ENCODE measurements at regions not wholly inside any gene's neighbourhood (a gene's known extent, or its start where the extent isn't known, plus 50 kb on each side); places are given as distances from the start of the nearest gene placed in this dataset.
"Not testable (repeated sequence)": the region's sequence is repeated elsewhere in the genome, so short reads cannot be mapped to it uniquely, and the experiment has no call there.

- H3K4me1 ChIP-seq (ENCODE audit: insufficient read depth) = peaks cover 37% of the 10 kb centered on the region
- no peaks in the 10 kb centered on the region for H3K36me3 ChIP-seq (ENCODE audit: low read depth)
- no peak overlapping the region for H3K9ac ChIP-seq
- H3K9me3 ChIP-seq (ENCODE audit: low read depth) = no peaks in the 10 kb centered on the region
- peak; percentile 26 for DNase-seq
- H3K27ac ChIP-seq = peak overlapping the region; percentile 75
- TF ChIP-seq EZH2phosphoT487 (IDR thresholded peaks at IDR 0.05; ENCODE audit: insufficient read depth, low read depth) (no peak), EZH2 (IDR thresholded peaks at IDR 0.05; ENCODE audit: insufficient read depth, poor library complexity, severe bottlenecking) (no peak)
- in situ Hi-C loops (cut with MboI) = no loop called here
- no peaks in the 10 kb centered on the region for H3K9me2 ChIP-seq (ENCODE audit: insufficient read depth)
- H3K4me3 ChIP-seq = no peak overlapping the region
- H3K4me2 ChIP-seq (ENCODE audit: unreplicated experiment) = peak overlapping the region; percentile 47
- no peaks in the 10 kb centered on the region for H4K20me1 ChIP-seq (ENCODE audit: insufficient read depth)
- peak overlapping the region; percentile 61 for H2AFZ ChIP-seq
- H3F3A ChIP-seq (ENCODE audit: insufficient read depth) = peaks cover 37% of the 10 kb centered on the region
- no peaks in the 10 kb centered on the region for H3K27me3 ChIP-seq (replicated peaks; ENCODE audit: insufficient read depth)
- no peaks in the 10 kb centered on the region for H3K79me2 ChIP-seq (ENCODE audit: insufficient read depth)
- 94 to 96% methylated on average over 13 of the region's 13 CpGs for WGBS, 2 experiments (ENCODE audit: low coverage in 1 of 2, low lambda C conversion rate in 2 of 2, missing lambda C conversion rate in 2 of 2)
Observed at GRCh38 chr20:53654932-53655624, 61.4 kb upstream of the ZNF217 start.

GRCh38 chr20:53654521-53654920, 60.9 kb upstream of the ZNF217 start:
- H3K27me3 ChIP-seq (replicated peaks; ENCODE audit: insufficient read depth); H3K9me3 ChIP-seq (ENCODE audit: low read depth); H2AFZ ChIP-seq; H3K79me2 ChIP-seq (ENCODE audit: insufficient read depth); H3K36me3 ChIP-seq (ENCODE audit: low read depth); H3K27ac ChIP-seq; H3K9me2 ChIP-seq (ENCODE audit: insufficient read depth); H3K4me2 ChIP-seq (ENCODE audit: unreplicated experiment); in situ Hi-C loops (cut with MboI); H3K4me3 ChIP-seq; DNase-seq; H3K9ac ChIP-seq; H4K20me1 ChIP-seq (ENCODE audit: insufficient read depth): not testable (repeated sequence)
- WGBS, 2 experiments (ENCODE audit: low coverage in 1 of 2, low lambda C conversion rate in 2 of 2, missing lambda C conversion rate in 2 of 2) = 97 to 99% methylated on average over 8 of the region's 8 CpGs
- Histone ChIP-seq H3K4me1 (ENCODE audit: insufficient read depth) (peaks cover 33% of the 10 kb centered on the region), H3F3A (ENCODE audit: insufficient read depth) (peaks cover 37% of the 10 kb centered on the region)

DNA sequence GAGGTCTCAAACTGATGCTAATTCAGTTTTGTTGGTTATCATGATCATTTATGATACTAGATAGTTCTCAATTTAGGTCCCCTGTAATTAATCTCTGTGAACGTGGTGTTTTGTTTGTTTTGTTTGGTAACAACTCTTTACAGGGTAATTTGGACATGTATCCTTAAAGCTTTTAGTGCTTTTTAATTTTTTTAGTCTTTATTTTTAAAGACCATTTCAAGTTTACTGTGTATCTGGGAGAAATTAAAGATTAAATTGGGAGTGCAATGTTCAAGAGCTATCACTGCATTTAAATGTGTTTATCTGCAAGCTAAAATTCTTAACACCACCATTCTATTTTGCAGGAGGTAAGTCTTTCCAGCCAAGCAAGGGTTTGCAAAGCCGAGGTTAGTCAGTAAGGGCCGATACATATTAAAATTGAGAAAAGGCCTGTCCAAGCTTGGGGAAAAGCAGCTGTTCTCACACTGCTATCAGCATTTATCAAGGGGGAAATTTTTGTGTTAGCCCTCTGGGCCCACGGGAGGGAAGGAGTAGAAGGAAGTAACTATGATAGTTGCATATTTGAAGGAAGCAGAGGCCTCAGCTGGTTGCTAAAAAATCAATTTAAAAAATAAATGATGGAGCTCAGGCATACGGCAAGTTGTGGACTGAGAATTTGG, 59.3 kb upstream of the ZNF217 start:
- no peak overlapping the region for H3K9ac ChIP-seq
- WGBS, 2 experiments (ENCODE audit: low coverage in 1 of 2, low lambda C conversion rate in 2 of 2, missing lambda C conversion rate in 2 of 2) = 77 to 80% methylated on average over 5 of the region's 5 CpGs
- H4K20me1 ChIP-seq (ENCODE audit: insufficient read depth) = no peaks in the 10 kb centered on the region
- H2AFZ ChIP-seq = peak overlapping the region; percentile 49
- no peaks in the 10 kb centered on the region for H3K9me2 ChIP-seq (ENCODE audit: insufficient read depth)
- no peaks in the 10 kb centered on the region for H3K27me3 ChIP-seq (replicated peaks; ENCODE audit: insufficient read depth)
- H3K9me3 ChIP-seq (ENCODE audit: low read depth) = no peaks in the 10 kb centered on the region
- no peak for DNase-seq
- in situ Hi-C loops (cut with MboI) = no loop called here
- H3K4me3 ChIP-seq = no peak overlapping the region
- no peak overlapping the region for H3K27ac ChIP-seq
- peaks cover 30% of the 10 kb centered on the region for H3K4me1 ChIP-seq (ENCODE audit: insufficient read depth)
- no peak for TF ChIP-seq EZH2phosphoT487 (IDR thresholded peaks at IDR 0.05; ENCODE audit: insufficient read depth, low read depth)
- no peak for TF ChIP-seq EZH2 (IDR thresholded peaks at IDR 0.05; ENCODE audit: insufficient read depth, poor library complexity, severe bottlenecking)
- H3F3A ChIP-seq (ENCODE audit: insufficient read depth) = peaks cover 31% of the 10 kb centered on the region
- no peaks in the 10 kb centered on the region for H3K36me3 ChIP-seq (ENCODE audit: low read depth)
- no peak overlapping the region for H3K4me2 ChIP-seq (ENCODE audit: unreplicated experiment)
- H3K79me2 ChIP-seq (ENCODE audit: insufficient read depth) = no peaks in the 10 kb centered on the region

DNA sequence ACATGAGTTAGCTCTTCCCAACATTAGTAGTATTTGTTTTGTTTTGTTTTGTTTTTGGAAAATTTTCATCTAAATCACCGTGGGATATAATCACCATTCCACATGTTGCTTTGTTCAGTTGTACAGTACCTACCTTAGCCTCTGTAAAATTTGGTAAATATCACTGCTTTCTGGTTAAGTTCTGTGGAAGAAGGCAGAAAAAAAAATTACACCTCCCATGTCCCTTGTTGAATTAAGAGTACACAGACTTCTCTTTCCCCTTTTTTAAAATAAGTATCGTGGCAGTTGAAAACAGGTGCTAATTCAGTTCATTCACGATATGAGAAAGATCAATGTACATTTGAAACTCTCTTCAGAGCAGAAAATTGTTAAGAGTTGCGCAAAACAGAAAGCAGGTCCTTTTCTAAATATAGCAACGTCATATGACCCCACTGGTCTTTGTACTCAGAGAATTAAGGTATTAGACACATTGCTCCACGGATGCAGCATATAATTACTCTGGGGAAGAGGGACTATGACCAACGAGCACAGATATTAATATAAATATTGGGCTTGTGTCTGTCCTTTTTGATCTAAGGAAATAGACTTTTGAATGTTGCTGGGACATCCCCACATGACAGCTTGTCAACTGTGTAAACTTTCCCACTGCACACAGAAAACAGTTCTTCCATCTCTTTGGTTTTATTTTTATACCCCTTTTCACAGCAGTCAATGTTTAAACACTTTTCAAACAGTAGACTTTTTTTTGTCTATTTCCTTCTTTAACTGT, 58.6 kb upstream of the ZNF217 start:
- no peaks in the 10 kb centered on the region for H3K79me2 ChIP-seq (ENCODE audit: insufficient read depth)
- H3K4me2 ChIP-seq (ENCODE audit: unreplicated experiment) = no peak overlapping the region
- TF ChIP-seq EZH2phosphoT487 (IDR thresholded peaks at IDR 0.05; ENCODE audit: insufficient read depth, low read depth) (no peak), EZH2 (IDR thresholded peaks at IDR 0.05; ENCODE audit: insufficient read depth, poor library complexity, severe bottlenecking) (no peak)
- DNase-seq = no peak
- in situ Hi-C loops (cut with MboI) = no loop called here
- no peaks in the 10 kb centered on the region for H4K20me1 ChIP-seq (ENCODE audit: insufficient read depth)
- no peak overlapping the region for H3K27ac ChIP-seq
- no peak overlapping the region for H3K9ac ChIP-seq
- 59 to 67% methylated on average over 7 of the region's 7 CpGs for WGBS, 2 experiments (ENCODE audit: low coverage in 1 of 2, low lambda C conversion rate in 2 of 2, missing lambda C conversion rate in 2 of 2)
- no peaks in the 10 kb centered on the region for H3K9me3 ChIP-seq (ENCODE audit: low read depth)
- no peaks in the 10 kb centered on the region for H3K36me3 ChIP-seq (ENCODE audit: low read depth)
- peaks cover 23% of the 10 kb centered on the region for H3K4me1 ChIP-seq (ENCODE audit: insufficient read depth)
- H3F3A ChIP-seq (ENCODE audit: insufficient read depth) = peaks cover 24% of the 10 kb centered on the region
- no peaks in the 10 kb centered on the region for H3K27me3 ChIP-seq (replicated peaks; ENCODE audit: insufficient read depth)
- H3K9me2 ChIP-seq (ENCODE audit: insufficient read depth) = no peaks in the 10 kb centered on the region
- H3K4me3 ChIP-seq = no peak overlapping the region
- peak overlapping the region; percentile 49 for H2AFZ ChIP-seq

DNA sequence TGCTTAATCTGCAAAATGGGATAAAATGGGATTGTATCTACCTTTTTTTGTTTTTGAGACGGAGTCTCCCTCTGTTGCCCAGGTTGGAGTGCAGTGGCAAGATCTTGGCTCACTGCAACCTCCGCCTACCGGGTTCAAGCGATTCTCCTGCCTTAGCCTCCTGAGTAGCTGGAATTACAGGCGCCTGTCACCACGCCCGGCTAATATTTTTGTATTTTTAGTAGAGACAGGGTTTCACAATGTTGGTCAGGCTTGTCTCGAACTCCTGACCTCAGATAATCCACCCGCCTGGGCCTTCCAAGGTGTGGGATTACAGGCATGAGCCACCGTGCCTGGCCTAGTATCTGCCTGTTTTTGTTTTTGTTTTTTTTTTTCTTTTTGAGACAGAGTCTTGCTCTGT, 55.9 kb upstream of the ZNF217 start:
- H4K20me1 ChIP-seq (ENCODE audit: insufficient read depth); H3K4me1 ChIP-seq (ENCODE audit: insufficient read depth); in situ Hi-C loops (cut with MboI); H3K4me2 ChIP-seq (ENCODE audit: unreplicated experiment); H3K9ac ChIP-seq; H3K36me3 ChIP-seq (ENCODE audit: low read depth); H3K27ac ChIP-seq; H3K79me2 ChIP-seq (ENCODE audit: insufficient read depth); DNase-seq; H3K27me3 ChIP-seq (replicated peaks; ENCODE audit: insufficient read depth); H2AFZ ChIP-seq; H3K9me3 ChIP-seq (ENCODE audit: low read depth); H3K4me3 ChIP-seq; H3K9me2 ChIP-seq (ENCODE audit: insufficient read depth); H3F3A ChIP-seq (ENCODE audit: insufficient read depth): not testable (repeated sequence)
- WGBS, 2 experiments (ENCODE audit: low coverage in 1 of 2, low lambda C conversion rate in 2 of 2, missing lambda C conversion rate in 2 of 2) = 93 to 94% methylated on average over 10 of the region's 10 CpGs
